Omental fat pad (tissue), 3 donors: ENCODE measurements at regions not wholly inside any gene's neighbourhood (a gene's known extent, or its start where the extent isn't known, plus 50 kb on each side); places are given as distances from the start of the nearest gene placed in this dataset.
A peak's percentile ranks its signal among the peaks of the same experiment; 100 is the strongest.

Experiments
- ATAC-seq: fragments of 150-250 bp; one replicate; pipeline ENCODE4 v1.9.1; 2016; ENCODE audit warnings: mild to moderate bottlenecking, moderate library complexity; ENCODE audit not compliant: low FRiP score
- DNase-seq: peaks from one replicate; pipeline ENCODE4 v3.0.0-alpha.2; 2019; ENCODE audit warnings: low spot score
- CTCF ChIP-seq, 3 donors: fragments of 450-650 bp; IDR thresholded peaks; one replicate each; pipeline ENCODE4 v1.5.1; 2016 to 2017; ENCODE audit warnings: antibody characterized with exemption in 3 of 3, mild to moderate bottlenecking in 3 of 3, moderate library complexity in 2 of 3

GRCh38 chr3:64331605-64332004 lies 106.3 kb upstream of the PRICKLE2 start:
- no peak for ATAC-seq
- no peak for DNase-seq
- TF ChIP-seq CTCF (IDR thresholded peaks at IDR 0.05) = no peak

GRCh38 chr3:64329037-64329436 lies 103.8 kb upstream of the PRICKLE2 start:
- ATAC-seq = no peak
- no peak for TF ChIP-seq CTCF (IDR thresholded peaks at IDR 0.05)
- no peak for DNase-seq

- ATAC-seq (peak; percentile 74), DNase-seq (no peak)
- TF ChIP-seq CTCF (IDR thresholded peaks at IDR 0.05) = no peak
Measured at GRCh38 chr3:64327100-64327804, 102.0 kb upstream of the PRICKLE2 start.

- no peak for DNase-seq
- no peak for ATAC-seq
- no peak for TF ChIP-seq CTCF (IDR thresholded peaks at IDR 0.05)
Measured at GRCh38 chr3:64321747-64322146, 96.5 kb upstream of the PRICKLE2 start.

GRCh38 chr3:64319391-64319790 lies 94.1 kb upstream of the PRICKLE2 start:
- DNase-seq = no peak
- ATAC-seq = no peak
- no peak for TF ChIP-seq CTCF (IDR thresholded peaks at IDR 0.05)

- TF ChIP-seq CTCF (IDR thresholded peaks at IDR 0.05) = no peak
- no peak for ATAC-seq
- no peak for DNase-seq
Measured at GRCh38 chr3:64318668-64319271, 93.5 kb upstream of the PRICKLE2 start.

- ATAC-seq = no peak
- TF ChIP-seq CTCF (IDR thresholded peaks at IDR 0.05) = no peak
- no peak for DNase-seq
Measured at GRCh38 chr3:64318001-64318400, 92.7 kb upstream of the PRICKLE2 start.
